Endothelial cell of umbilical vein (primary cell): ENCODE measurements at regions not wholly inside any gene's neighbourhood (a gene's known extent, or its start where the extent isn't known, plus 50 kb on each side); places are given as distances from the start of the nearest gene placed in this dataset.

Experiments used
- BruUV-seq: library from RNA; stranded (reverse); fragments of 400-500 nt; replicated peaks from 2 replicates; lab custom pipeline; 2021; lab: Mats Ljungman, UMichigan
- CTCF ChIA-PET: fragments of 300-600, 350-600 bp; sonication (Branson Sonifier 250); formaldehyde crosslinking; loops from one replicate; lab custom pipeline; 2021; ENCODE audit warnings: antibody characterized with exemption, inconsistent platforms; lab: Charles Lee
- POLR2A ChIA-PET: fragments of 300-600, 350-600 bp; sonication (Branson Sonifier 250); formaldehyde crosslinking; loops from one replicate; lab custom pipeline; 2021; ENCODE audit warnings: antibody characterized with exemption, inconsistent platforms; lab: Charles Lee
- DNase-seq: peaks from one replicate; pipeline ENCODE4 v3.0.0-alpha.2; 2011; ENCODE audit warnings: low read depth, low spot score
- FAIRE-seq: peaks from 2 replicates; lab custom pipeline; 2011; peaks lifted over from hg19 to GRCh38; lab: Jason Lieb, UNC
- H2AFZ ChIP-seq: 2 replicates; pipeline ENCODE4 v1.6.0; 2012; ENCODE audit warnings: low read depth, low read length, control low read depth, inconsistent platforms
- H3K27ac ChIP-seq: 2 replicates; pipeline ENCODE4 v1.5.1; 2011; ENCODE audit warnings: low read depth, mild to moderate bottlenecking, control low read depth, low read length, moderate library complexity; ENCODE audit not compliant: insufficient read depth
- H3K27me3 ChIP-seq, 2 experiments: 2 replicates each; pipeline versions ENCODE4 v1.6.0 to v1.6.1; 2011; ENCODE audit warnings: low read length in 2 of 2, mixed read lengths in 1 of 2; ENCODE audit not compliant: control insufficient read depth in 2 of 2, insufficient read depth in 2 of 2
- H3K36me3 ChIP-seq, 2 experiments: 2 replicates in 1 of 2; 3 replicates in 1 of 2; pipeline ENCODE4 v1.5.1; 2011; ENCODE audit warnings: low read length in 2 of 2, mild to moderate bottlenecking in 1 of 2, moderate library complexity in 1 of 2; ENCODE audit not compliant: control insufficient read depth in 2 of 2, insufficient read depth in 2 of 2; ENCODE audit errors: extremely low read depth in 1 of 2
- H3K4me1 ChIP-seq: 3 replicates; pipeline ENCODE4 v1.5.1; 2011; ENCODE audit warnings: mild to moderate bottlenecking, low read length; ENCODE audit not compliant: control insufficient read depth, insufficient read depth; ENCODE audit errors: extremely low read depth
- H3K4me2 ChIP-seq: 2 replicates; pipeline ENCODE4 v1.6.1; 2011; ENCODE audit warnings: low read length, control low read depth, mixed read lengths; ENCODE audit not compliant: insufficient read depth
- H3K4me3 ChIP-seq, 3 experiments: fragments of 200-600 bp in 1 of 3; sonication (generic), shearing (Covaris generic) in 1 of 3; replicated peaks in 1 of 3; 2 replicates each; pipeline ENCODE4 v1.5.1; 2011 to 2016; ENCODE audit warnings: control low read depth in 3 of 3, low read length in 3 of 3, mild to moderate bottlenecking in 2 of 3, inconsistent platforms in 1 of 3, low read depth in 1 of 3, moderate library complexity in 1 of 3; ENCODE audit not compliant: insufficient read depth in 1 of 3
- H3K79me2 ChIP-seq: 2 replicates; pipeline ENCODE4 v1.6.0; 2012; ENCODE audit warnings: low read length, inconsistent platforms; ENCODE audit not compliant: control insufficient read depth, insufficient read depth
- H3K9ac ChIP-seq: replicated peaks from 2 replicates; pipeline ENCODE3; 2011; ENCODE audit warnings: low read length, control low read depth; ENCODE audit not compliant: insufficient read depth; ENCODE audit errors: extremely low read depth
- H3K9me1 ChIP-seq: replicated peaks from 3 replicates; pipeline ENCODE4 v1.6.0; 2011; ENCODE audit warnings: mild to moderate bottlenecking, low read length; ENCODE audit not compliant: control insufficient read depth, insufficient read depth; ENCODE audit errors: extremely low read depth
- H3K9me3 ChIP-seq: replicated peaks from 2 replicates; pipeline ENCODE4 v1.5.1; 2012; ENCODE audit warnings: low read length, inconsistent platforms; ENCODE audit not compliant: control insufficient read depth, insufficient read depth
- H4K20me1 ChIP-seq: replicated peaks from 2 replicates; pipeline ENCODE3; 2011; ENCODE audit warnings: mild to moderate bottlenecking, low read length; ENCODE audit not compliant: control insufficient read depth, insufficient read depth; ENCODE audit errors: extremely low read depth
- CTCF ChIP-seq, 2 donors: IDR thresholded peaks; 1 replicate in 1 of 2; 2 replicates in 1 of 2; pipeline ENCODE4 v1.5.1; 2011; ENCODE audit warnings: low read length in 2 of 2, mild to moderate bottlenecking in 2 of 2, moderate library complexity in 2 of 2, control low read depth in 1 of 2, inconsistent platforms in 1 of 2, low read depth in 1 of 2; ENCODE audit not compliant: insufficient read depth in 1 of 2; ENCODE audit errors: extremely low read depth in 1 of 2
- EZH2 ChIP-seq: IDR thresholded peaks from 2 replicates; pipeline ENCODE4 v1.6.1; 2012; ENCODE audit warnings: borderline replicate concordance, low read depth, mild to moderate bottlenecking, moderate library complexity, low read length, inconsistent platforms; ENCODE audit not compliant: severe bottlenecking
- FOS ChIP-seq: IDR thresholded peaks from 2 replicates; pipeline ENCODE4 v1.6.1; 2011; ENCODE audit warnings: mild to moderate bottlenecking, low read length, moderate library complexity, borderline replicate concordance; ENCODE audit not compliant: insufficient read depth
- GATA2 ChIP-seq: IDR thresholded peaks from 2 replicates; pipeline ENCODE4 v1.7.0; 2011; ENCODE audit warnings: low read depth, mild to moderate bottlenecking, moderate library complexity, mixed read lengths, low read length; ENCODE audit not compliant: insufficient read length, insufficient read depth
- JUN ChIP-seq: IDR thresholded peaks from 2 replicates; pipeline ENCODE4 v1.6.1; 2011; ENCODE audit warnings: borderline replicate concordance, low read depth; ENCODE audit not compliant: insufficient read length, insufficient read depth
- MYC ChIP-seq: IDR thresholded peaks from one replicate; pipeline ENCODE4 v1.6.1; 2011; ENCODE audit warnings: mild to moderate bottlenecking, low read depth, low read length
- POLR2A ChIP-seq: IDR thresholded peaks from 2 replicates; pipeline ENCODE4 v1.6.1; 2012; ENCODE audit warnings: low read depth, mild to moderate bottlenecking, control low read depth, low read length
- POLR2AphosphoS5 ChIP-seq: IDR thresholded peaks from 2 replicates; pipeline ENCODE4 v1.6.1; 2012; ENCODE audit warnings: low read depth, mild to moderate bottlenecking, control low read depth, low read length, moderate library complexity; ENCODE audit not compliant: insufficient read depth
- dilution Hi-C: fragments of 300-500 bp; cut with MboI; formaldehyde crosslinking; loops from one replicate; pipeline ENCODE4 v1.15.0; 2019; ENCODE audit warnings: low sequenced_read_pairs; ENCODE audit not compliant: extremely low pct_ligation_motif_present
- intact Hi-C: fragments of 100-400 bp; cut with micrococcal nuclease; formaldehyde crosslinking; loops from one replicate; pipeline ENCODE4 v1.10.0; 2022
- TF ChIP-seq, protein P1 (sequence below): IDR thresholded peaks from 2 replicates; pipeline ENCODE4 v1.6.1; 2011; ENCODE audit not compliant: insufficient read depth, insufficient read length

GRCh38 chr1:170273291-170274130 is 127.8 kb downstream of the NTMT2 start:
- H3K9ac ChIP-seq: no peak overlapping the region
- H2AFZ ChIP-seq: no peak overlapping the region
- no peaks in the 10 kb centered on the region for H3K27me3 ChIP-seq
- intact Hi-C loops (no loop called here), dilution Hi-C loops (no loop called here)
- H3K4me1 ChIP-seq: no peaks in the 10 kb centered on the region
- H4K20me1 ChIP-seq: no peaks in the 10 kb centered on the region
- H3K9me1 ChIP-seq: no peaks in the 10 kb centered on the region
- no peak overlapping the region for H3K4me2 ChIP-seq
- no peak for DNase-seq
- no peaks in the 10 kb centered on the region for H3K79me2 ChIP-seq
- no peaks in the 10 kb centered on the region for H3K9me3 ChIP-seq
- TF ChIP-seq, protein P1, sequence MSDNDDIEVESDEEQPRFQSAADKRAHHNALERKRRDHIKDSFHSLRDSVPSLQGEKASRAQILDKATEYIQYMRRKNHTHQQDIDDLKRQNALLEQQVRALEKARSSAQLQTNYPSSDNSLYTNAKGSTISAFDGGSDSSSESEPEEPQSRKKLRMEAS: no peak
- TF ChIP-seq POLR2A (no peak), FOS (no peak), CTCF (IDR thresholded peaks at IDR 0.05; ENCODE audit: extremely low read depth in 1 of 2, insufficient read depth in 1 of 2, low read depth in 1 of 2, low read length in 2 of 2) (no peak), EZH2 (no peak), MYC (no peak), POLR2AphosphoS5 (no peak), GATA2 (no peak), JUN (no peak)
- POLR2A ChIA-PET: no interaction called here
- H3K4me3 ChIP-seq: no peak overlapping the region
- H3K27ac ChIP-seq: no peak overlapping the region
- CTCF ChIA-PET: no interaction called here
- no peaks in the 10 kb centered on the region for H3K36me3 ChIP-seq
- no TSS peak for BruUV-seq
- no peak for FAIRE-seq
